IPS-15b (cell line): ENCODE measurements at regions not wholly inside any gene's neighbourhood (a gene's known extent, or its start where the extent isn't known, plus 50 kb on each side); places are given as distances from the start of the nearest gene placed in this dataset.

ENCODE experiments used
- H3K27me3 ChIP-seq: one replicate; pipeline ENCODE4 v1.6.1; 2013; ENCODE audit warnings: low read length; ENCODE audit not compliant: control insufficient read depth, insufficient read depth
- H3K36me3 ChIP-seq: one replicate; pipeline ENCODE4 v1.6.1; 2013; ENCODE audit warnings: low read length; ENCODE audit not compliant: control insufficient read depth, insufficient read depth
- H3K4me1 ChIP-seq: one replicate; pipeline ENCODE4 v1.6.1; 2013; ENCODE audit warnings: mild to moderate bottlenecking, low read length; ENCODE audit not compliant: control insufficient read depth, insufficient read depth
- H3K4me3 ChIP-seq: one replicate; pipeline ENCODE4 v1.5.1; 2013; ENCODE audit warnings: low read depth, low read length
- H3K9ac ChIP-seq: one replicate; pipeline ENCODE4 v1.6.1; 2013; ENCODE audit warnings: low read depth, mild to moderate bottlenecking, low read length
- H3K9me3 ChIP-seq: one replicate; pipeline ENCODE4 v1.6.1; 2013; ENCODE audit warnings: mild to moderate bottlenecking, low read length; ENCODE audit not compliant: control insufficient read depth, insufficient read depth

DNA sequence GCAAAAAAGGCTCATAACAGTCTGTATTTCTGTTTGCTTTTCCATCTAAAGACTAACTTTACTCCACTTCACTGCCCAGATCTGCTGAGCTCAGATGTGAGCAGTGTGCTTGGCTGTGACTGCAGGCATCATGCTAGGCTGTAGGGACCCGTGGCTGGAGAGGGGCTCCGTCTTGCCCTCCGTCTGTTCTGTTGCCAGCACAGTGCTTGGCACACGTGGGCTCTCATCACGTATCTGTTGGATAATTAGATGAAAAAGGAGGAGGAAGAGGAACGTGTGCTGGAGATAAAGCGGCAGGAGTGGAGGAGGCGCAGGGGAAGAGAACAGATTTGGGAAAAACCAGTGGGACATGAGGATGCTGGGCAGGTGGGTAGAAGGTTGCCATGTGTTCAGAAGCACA is 57.6 kb upstream of the IER3 start:
- H3K9me3 ChIP-seq: no peaks in the 10 kb centered on the region
- no peaks in the 10 kb centered on the region for H3K4me1 ChIP-seq
- no peaks in the 10 kb centered on the region for H3K36me3 ChIP-seq
- H3K27me3 ChIP-seq: no peaks in the 10 kb centered on the region
- H3K9ac ChIP-seq: no peak overlapping the region
- no peak overlapping the region for H3K4me3 ChIP-seq

DNA sequence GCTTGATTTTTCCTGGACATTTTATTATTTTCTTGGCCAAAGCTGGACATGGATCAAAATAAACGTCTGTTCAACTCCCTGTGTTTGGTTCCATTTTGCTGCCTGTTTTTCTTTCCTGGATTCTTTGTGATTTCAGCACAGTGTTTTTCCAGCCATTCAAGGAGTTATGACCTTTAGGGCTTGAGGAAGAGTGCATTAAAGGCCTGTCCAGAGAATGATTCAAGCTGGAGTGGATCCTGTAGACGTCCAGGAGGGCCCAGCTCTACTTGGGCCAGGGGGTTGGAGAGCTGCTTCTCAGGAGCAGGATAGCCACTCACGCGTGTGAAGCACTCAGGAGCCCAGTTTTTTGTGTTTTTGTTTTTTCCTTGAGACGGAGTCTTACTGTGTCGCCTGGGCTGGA is 56.5 kb upstream of the IER3 start:
- no peaks in the 10 kb centered on the region for H3K9me3 ChIP-seq
- H3K27me3 ChIP-seq: peaks cover 3% of the 10 kb centered on the region
- no peak overlapping the region for H3K4me3 ChIP-seq

DNA sequence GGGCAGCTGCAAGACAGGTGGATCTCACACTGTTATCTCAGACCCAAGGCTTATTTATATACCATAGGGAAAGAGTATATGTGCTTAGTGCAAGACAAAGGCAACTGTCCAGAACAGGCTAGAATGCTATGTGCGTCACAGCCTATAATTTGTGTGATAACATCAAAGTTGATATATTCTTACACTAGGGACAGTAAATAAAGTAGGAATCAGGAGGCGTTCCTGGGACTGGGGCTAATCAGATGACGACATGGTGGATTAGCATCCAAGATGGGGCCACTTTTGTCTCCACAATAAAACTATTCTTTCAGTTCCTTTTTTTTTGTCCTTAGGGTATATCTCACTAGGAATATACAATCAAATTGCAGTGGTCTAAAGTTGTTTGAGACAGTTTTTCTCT is 54.9 kb upstream of the IER3 start:
- no peaks in the 10 kb centered on the region for H3K36me3 ChIP-seq
- H3K4me3 ChIP-seq: no peak overlapping the region
- no peaks in the 10 kb centered on the region for H3K4me1 ChIP-seq
- peaks cover 4% of the 10 kb centered on the region for H3K27me3 ChIP-seq
- H3K9me3 ChIP-seq: no peaks in the 10 kb centered on the region
- no peak overlapping the region for H3K9ac ChIP-seq

More for the DNA sequence above, 56.5 kb upstream of the IER3 start:
- Histone ChIP-seq H3K9ac (no peak overlapping the region), H3K36me3 (no peaks in the 10 kb centered on the region), H3K4me1 (no peaks in the 10 kb centered on the region)

DNA sequence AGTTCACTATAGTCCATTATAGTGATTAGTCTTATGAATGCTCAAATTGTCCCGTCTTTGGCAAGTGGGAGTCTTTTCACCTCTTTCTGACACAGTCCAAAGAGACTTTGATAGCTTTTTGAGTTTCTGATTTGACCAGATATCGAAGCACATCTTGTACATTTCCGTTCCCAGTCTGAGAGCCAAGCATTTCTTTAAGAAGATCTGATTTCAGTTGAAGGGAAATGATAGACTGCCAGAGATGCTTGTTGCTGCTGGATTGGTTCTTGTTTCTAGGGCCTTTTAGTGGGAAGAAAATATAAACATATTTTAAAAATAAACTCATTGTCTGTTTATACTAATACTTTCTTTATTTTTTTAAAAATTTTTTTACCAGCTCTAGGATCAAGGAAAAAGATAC is 54.1 kb upstream of the IER3 start:
- H3K36me3 ChIP-seq: no peaks in the 10 kb centered on the region
- H3K4me1 ChIP-seq: no peaks in the 10 kb centered on the region
- H3K9ac ChIP-seq: no peak overlapping the region
- H3K4me3 ChIP-seq: no peak overlapping the region
- peaks cover 4% of the 10 kb centered on the region for H3K27me3 ChIP-seq
- H3K9me3 ChIP-seq: no peaks in the 10 kb centered on the region

DNA sequence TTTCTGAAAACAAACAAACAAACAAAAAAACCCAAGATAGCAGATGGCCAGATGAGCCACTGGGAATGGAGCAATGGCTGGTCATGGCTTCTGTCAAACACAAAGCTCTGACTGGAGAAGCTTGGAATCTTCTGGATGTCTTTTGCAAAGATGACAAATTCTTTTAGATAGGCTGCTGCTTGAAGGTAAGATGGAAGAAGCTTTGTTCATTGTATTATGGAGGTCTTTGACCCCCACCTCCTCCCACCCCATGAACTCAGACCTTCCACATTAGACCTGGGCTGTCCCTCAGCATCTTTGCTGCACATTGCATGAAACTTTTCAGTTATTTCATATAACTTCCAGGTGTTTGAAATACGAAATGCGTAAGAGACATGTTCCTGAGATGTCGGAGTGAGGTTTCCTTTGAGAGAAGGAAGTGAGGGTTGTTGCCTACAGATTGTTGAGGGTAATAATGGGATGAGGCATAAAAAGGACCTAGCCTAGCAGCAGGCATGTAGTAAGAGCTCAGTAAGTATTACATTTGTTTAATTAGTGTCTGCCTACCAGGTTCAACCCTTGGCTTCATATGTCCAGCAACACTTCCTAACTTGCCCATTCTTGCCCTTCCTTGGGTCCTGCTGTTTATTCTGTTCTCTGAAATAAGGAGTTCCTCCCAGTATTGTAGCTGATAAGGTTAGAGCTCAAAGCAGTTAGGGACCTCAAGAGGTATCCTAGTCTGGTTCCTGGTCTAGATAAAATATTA is 51.4 kb upstream of the IER3 start:
- Histone ChIP-seq H3K36me3 (no peaks in the 10 kb centered on the region), H3K4me3 (no peak overlapping the region), H3K27me3 (peaks cover 21% of the 10 kb centered on the region), H3K9ac (no peak overlapping the region), H3K9me3 (no peaks in the 10 kb centered on the region), H3K4me1 (peaks cover 2% of the 10 kb centered on the region)
